ENCODE measurements at regions not wholly inside any gene's neighbourhood (a gene's known extent, or its start where the extent isn't known, plus 50 kb on each side); places are given as distances from the start of the nearest gene placed in this dataset.

DNA sequence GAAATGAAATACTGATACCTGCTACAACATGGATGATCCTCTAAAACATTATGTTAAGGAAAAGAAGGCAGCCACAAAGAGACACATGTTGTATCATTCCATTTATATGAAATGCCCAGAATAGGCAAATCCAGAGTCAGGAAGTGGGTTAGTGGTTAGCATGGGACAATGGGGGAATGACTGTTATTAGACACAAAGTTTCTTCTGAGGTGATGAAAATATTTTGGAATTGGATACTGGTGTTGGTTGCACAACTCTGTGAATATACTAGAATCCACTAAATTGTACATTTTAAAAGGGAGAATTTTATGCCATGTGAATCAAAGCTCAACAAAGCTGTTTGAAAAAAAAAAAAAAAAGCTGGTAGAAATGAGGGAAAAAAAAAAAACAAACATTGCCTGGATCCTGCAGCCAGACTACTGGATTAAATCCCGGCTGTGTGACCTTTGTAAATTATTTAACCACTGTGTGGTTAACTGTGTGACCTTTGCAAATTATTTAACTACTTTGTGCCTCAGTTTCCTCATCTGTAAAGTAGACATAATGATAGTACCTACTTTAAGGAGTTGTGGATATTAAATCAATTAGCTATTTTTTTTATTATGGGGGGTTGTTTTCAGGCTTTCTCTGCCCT, 75.6 kb upstream of the PRICKLE2 start:
- DNase-seq (ENCODE audit: low spot score), result no peak
- intact Hi-C loops (cut with DNase I), result no loop called here

DNA sequence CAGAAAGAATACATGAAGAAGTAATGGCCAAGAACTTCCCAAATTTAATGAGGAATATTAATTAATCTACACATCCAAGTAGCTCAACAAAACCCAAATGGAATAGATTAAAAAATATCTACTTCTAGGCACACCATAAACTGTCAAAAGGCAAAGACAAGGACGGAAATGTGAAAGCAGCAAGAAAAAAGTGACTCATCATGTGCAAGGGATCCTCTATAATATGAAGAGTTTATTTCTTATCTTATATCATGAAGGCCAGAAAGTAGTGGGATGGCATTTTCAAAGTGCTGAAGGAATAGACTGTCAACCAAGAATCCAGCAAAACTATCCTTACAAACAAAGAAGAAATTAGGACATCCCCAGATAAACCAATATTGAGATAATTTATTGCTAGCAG, 73.9 kb upstream of the PRICKLE2 start:
- intact Hi-C loops (cut with DNase I), result no loop called here
- no peak for DNase-seq (ENCODE audit: low spot score)

DNA sequence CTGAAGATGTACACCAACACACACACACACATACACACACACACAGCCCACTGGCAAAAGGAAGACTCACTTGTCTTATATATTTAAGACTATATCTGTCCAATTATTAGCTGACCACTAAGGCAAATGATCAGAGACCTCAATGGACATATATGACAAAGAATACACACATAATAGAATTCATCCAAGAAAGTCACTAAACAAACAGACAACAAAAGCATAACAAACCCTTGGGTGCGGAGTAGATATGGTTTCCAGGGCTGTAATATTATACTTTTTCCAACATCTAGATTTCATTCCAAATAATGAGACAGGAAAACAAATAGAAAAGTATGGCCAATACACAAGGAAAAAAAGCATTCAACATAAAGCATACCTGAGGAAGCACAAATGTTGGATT, 72.3 kb upstream of the PRICKLE2 start:
- DNase-seq (ENCODE audit: low spot score), result no peak
- intact Hi-C loops (cut with DNase I), result no loop called here

DNA sequence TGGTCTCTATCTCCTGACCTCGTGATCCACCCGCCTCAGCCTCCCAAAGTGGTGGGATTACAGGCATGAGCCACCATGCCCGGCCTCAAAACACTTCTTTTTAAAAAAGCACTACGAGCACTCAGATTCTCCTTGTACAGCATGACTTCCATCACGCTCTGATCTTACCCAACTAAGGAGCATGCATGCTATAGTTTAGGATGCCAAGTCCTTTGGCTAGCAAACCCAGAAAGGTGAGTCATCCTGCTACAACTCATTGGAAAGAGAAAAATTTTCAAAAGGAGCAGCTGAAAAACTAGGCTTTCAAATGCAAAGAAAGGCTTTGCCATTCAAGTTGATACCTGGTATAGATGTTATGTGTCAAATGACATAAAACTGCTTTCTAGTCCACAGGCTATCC, 70.3 kb upstream of the PRICKLE2 start:
- intact Hi-C loops (cut with DNase I), result no loop called here
- no peak for DNase-seq (ENCODE audit: low spot score)

DNA sequence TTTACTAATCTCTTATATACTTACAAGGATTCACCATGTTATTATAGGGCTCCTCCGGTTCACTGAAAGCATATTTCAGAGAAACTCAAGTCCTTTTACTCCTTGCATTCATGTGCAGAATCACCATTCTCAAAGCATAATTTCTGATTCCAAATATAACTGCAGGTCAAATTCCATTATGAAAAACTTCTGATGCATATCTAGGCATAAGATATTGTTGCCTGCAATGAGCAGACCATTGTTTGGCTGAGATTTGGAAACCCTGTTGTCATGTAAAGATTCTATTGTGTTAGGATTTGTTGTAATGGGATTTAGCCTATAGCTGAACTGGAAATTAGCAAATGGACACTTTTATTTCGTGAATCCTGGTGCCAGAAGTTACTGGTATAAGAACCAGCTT, 69.5 kb upstream of the PRICKLE2 start:
- intact Hi-C loops (cut with DNase I), result no loop called here
- no peak for DNase-seq (ENCODE audit: low spot score)

DNA sequence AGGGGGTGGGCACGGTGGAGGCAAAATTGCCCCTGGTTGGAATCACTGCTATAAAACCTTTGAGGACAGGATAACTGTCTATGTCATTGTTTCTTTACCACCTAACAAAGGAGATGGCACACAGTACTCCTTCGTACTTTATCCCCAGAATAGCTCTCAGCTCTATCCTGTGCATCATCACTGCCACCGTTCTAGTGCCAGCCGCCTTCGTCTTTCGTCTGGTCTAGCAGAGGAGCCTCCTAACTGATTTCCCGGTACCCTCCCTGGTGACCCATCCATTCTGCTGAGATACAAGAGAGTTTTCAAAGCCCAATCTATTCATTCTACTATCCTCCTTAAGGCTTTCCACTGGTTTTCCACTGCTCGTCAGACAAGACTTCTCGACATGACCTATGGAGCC, 67.9 kb upstream of the PRICKLE2 start:
- no peak for DNase-seq (ENCODE audit: low spot score)
- intact Hi-C loops (cut with DNase I), result no loop called here

DNA sequence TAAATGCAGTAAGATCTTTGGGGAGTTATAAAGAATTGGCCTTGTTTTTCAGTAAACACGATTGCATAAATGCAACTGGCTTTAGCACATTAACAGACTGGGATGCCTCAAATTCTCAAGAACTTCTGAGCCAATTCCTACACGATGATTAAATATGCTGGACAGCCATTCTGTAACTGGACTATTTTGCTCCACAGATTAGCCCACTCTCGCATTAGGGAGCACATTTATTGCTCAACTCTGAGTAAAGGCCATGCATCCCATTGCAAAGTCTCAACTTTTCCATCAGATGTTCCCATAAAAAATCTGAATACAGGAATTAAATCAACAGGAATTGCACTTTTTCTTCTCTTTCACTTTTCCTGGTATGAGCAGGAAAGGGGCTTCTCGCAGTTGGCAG, 66.7 kb upstream of the PRICKLE2 start:
- intact Hi-C loops (cut with DNase I), result no loop called here
- no peak for DNase-seq (ENCODE audit: low spot score)

DNA sequence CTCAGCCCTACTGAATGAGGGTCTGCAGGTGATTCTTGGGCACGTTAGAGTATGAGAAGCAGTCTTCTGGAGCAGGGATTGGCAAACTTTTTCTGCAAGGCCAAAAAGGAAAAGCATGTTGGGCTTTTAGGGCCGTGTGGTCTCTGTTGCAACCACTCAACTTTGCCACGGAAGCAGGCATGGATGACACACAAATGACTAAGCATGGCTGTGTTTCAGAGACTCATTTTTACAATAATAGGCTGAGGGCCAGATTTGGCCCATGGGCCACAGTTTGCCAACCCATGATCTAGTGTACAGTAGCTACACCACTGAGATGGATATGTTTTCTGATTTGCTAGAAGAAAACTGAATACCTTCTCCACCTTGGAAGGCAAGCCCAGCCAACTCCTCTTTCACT, 66.1 kb upstream of the PRICKLE2 start:
- intact Hi-C loops (cut with DNase I), result no loop called here
- no peak for DNase-seq (ENCODE audit: low spot score)

DNA sequence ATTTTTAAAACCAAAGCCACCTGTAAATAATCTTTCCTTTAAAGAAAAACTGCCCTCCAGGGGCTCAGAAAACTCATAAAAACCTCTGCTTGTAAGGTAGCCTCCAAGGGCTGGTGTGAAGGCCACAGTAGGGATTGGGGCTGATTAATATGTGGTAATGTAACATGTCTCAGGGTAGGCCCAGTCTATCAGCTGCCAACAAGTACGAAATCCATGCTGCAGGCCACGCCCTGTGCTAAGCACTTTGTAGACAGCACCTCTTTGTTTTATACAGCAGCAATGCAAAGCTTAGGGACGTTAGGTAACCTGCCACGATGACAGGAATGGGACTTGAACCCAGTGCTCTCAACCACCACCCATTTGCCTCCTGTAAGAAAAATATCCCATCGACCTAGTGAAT, 65.6 kb upstream of the PRICKLE2 start:
- intact Hi-C loops (cut with DNase I), result no loop called here
- DNase-seq (ENCODE audit: low spot score), result no peak

DNA sequence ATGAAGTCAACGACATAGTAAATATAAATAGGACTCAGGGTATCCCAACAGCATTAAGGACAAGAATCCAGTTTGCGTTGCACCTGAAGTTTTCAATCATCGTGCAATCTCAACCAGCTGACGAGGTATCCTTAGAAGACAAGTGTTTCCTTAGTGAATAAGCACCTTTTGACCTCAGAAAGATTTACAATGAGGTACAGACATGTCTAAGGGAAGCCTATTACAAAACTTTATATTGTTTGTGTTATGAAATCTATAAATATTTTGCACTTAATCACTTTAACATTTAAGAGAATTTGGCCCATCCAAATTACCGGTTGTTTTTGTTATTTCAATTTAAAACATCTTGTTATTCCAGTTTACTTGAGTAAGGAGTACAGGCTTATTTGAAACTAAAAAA, 64.9 kb upstream of the PRICKLE2 start:
- intact Hi-C loops (cut with DNase I), result no loop called here
- DNase-seq (ENCODE audit: low spot score), result no peak

DNA sequence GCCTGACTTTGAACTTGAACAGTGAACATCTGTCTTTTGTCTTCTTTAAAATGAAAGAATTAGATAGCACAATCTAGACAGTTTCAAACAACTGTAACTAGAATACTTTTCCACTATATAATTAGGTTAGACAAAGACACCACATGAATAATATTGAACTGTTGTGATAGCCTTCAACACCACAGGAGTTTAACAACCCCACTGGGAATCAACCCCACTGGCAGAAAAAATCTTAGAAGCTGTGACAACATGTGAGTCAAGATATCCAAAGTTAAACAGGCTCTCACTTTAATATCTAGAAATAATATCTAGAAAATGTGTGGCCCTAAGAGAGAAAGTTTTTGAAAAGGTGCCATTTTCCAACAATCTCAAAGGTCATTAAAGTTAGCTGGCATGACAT, 64.4 kb upstream of the PRICKLE2 start:
- intact Hi-C loops (cut with DNase I), result no loop called here
- DNase-seq (ENCODE audit: low spot score), result no peak

DNA sequence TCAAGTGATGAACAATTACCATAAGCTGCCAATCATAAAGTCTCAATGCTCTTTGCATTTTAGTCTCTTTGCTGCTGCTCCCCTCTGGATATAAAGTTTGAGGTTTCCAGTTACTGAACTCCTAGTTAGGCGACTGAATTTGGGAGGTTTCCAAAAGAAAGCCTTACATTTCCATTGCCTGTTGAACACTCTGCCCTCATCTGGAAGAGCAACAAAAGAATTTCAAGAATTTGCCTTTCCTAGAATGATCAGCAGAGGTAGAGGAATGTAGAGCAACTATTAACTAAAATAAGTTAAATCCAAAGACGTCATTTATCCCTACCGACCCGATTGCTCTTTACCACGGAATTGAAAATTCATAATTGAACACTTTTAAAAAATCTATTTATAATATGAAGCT, 53.4 kb upstream of the PRICKLE2 start:
- DNase-seq (ENCODE audit: low spot score), result no peak
- intact Hi-C loops (cut with DNase I), result no loop called here

DNA sequence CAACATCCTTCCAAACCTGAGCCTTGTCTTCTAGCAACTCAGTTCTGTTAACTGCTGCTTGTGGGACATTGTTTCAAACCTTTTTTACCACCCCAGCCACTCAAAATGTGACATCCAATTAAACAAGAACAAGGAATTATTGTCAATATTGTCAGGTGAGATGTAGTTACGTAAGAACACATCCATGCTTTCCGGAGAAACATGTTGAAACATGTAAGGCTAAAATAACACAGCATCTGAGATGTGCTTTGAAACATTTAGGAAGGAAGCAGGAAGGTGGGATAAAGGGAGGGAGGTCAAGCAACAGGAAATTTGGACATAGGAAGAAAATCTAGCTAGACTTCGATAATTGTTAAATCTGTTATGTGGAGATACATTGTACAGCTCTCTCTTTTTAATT, 50.9 kb upstream of the PRICKLE2 start:
- no peak for DNase-seq (ENCODE audit: low spot score)
- intact Hi-C loops (cut with DNase I), result no loop called here
